GM19463 (cell line): ENCODE measurements at regions not wholly inside any gene's neighbourhood (a gene's known extent, or its start where the extent isn't known, plus 50 kb on each side); places are given as distances from the start of the nearest gene placed in this dataset.

Source experiments
- ATAC-seq: cut with Tn5 transposase; IDR thresholded peaks from one replicate; pipeline ENCODE4 v1.9.1; 2021; ENCODE audit warnings: mild to moderate bottlenecking, moderate library complexity; ENCODE audit not compliant: unreplicated experiment

DNA sequence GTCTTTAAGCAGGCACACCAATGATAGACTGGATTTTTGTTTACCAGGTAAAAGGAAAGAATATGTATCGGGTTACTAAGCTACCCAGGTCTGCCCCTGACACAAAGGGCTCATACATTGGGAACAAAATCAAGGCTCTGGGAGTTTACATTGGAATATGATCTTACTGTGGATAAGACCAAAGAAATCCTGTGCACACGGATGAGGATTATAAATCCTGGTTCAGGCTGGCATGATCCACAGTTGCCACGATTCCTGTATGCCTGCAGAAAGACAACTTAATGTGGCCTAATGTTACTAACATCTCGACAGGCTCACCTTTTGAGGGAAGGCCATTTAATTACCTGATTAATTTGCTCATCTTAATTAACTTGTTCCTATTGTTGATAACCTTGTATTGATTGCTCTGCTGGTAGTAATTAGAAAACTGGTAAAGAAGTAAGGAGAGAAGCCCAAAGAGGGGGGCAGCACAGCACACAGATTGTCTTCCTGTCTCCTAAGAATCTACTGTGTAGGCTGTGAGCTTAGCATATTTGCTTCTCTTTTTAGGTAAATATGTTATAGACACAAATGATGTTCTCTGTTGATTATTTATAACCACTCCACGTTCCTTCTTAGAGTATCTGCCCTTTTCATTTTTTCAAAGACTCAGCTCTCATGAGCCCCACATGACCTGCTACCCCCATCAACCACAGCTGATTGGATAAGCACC lies 51.0 kb upstream of the TOX3 start:
- ATAC-seq = no peak

DNA sequence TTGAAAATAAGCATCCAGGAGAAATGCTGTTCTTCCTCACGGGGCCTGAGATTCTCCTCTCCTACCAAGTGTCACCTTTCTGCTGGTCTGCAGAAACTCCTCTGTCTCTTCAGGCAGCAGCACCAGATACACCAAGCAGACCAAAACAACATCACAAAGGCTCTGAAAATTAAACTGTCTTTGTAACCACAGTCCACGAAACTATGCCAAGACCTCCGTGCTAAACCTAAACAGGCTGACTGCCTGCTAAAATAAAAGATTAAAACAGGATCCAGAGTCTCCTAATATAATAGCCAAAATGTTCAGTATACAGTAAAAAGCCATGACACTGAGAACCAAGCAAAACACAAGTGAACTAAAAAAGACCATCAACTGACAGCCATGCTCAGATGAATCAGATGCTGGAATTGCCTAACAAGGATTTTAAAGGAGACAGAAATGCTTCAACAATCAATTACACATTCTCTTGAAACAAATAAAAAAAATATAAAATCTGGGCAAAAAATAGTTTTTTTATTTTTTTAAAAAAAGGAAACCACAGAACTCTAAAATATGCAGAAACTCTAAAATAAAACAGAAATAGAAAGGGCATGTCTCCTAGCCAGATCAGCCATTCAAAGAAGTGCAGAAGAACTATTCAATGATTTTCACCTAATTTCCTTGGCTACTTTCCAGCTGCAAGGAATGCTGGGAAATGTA lies 50.3 kb upstream of the TOX3 start:
- ATAC-seq = no peak
